Epithelial cell of proximal tubule (primary cell): ENCODE measurements at regions not wholly inside any gene's neighbourhood (a gene's known extent, or its start where the extent isn't known, plus 50 kb on each side); places are given as distances from the start of the nearest gene placed in this dataset.

ENCODE experiments used
- DNase-seq: peaks from one replicate; pipeline ENCODE4 v3.0.0-alpha.2; 2011; ENCODE audit warnings: low read depth
- H3K4me3 ChIP-seq: 2 replicates; pipeline ENCODE4 v1.5.1; 2011; ENCODE audit warnings: low read depth, mild to moderate bottlenecking, low read length
- CTCF ChIP-seq: conservative IDR thresholded peaks from 2 replicates; pipeline ENCODE4 v1.5.1; 2012; ENCODE audit warnings: low read depth, mild to moderate bottlenecking, low read length

- no peak for TF ChIP-seq CTCF
- no peak overlapping the region for H3K4me3 ChIP-seq
- DNase-seq: no peak
Observed at GRCh38 chr5:142395334-142395733, 70.5 kb upstream of the SPRY4 start.

- DNase-seq: no peak
- H3K4me3 ChIP-seq: no peak overlapping the region
- no peak for TF ChIP-seq CTCF
Observed at GRCh38 chr5:142391058-142391845, 66.4 kb upstream of the SPRY4 start.

GRCh38 chr5:142390334-142390733 lies 65.5 kb upstream of the SPRY4 start:
- no peak for DNase-seq
- no peak for TF ChIP-seq CTCF
- H3K4me3 ChIP-seq: no peak overlapping the region

- DNase-seq: no peak
- H3K4me3 ChIP-seq: no peak overlapping the region
- TF ChIP-seq CTCF: no peak
Observed at GRCh38 chr5:142388696-142389095, 63.9 kb upstream of the SPRY4 start.

- TF ChIP-seq CTCF: no peak
- no peak for DNase-seq
Observed at GRCh38 chr5:142387024-142387682, 62.3 kb upstream of the SPRY4 start.

GRCh38 chr5:142386137-142387023 lies 61.6 kb upstream of the SPRY4 start:
- H3K4me3 ChIP-seq: no peak overlapping the region
- no peak for TF ChIP-seq CTCF
- DNase-seq: no peak

More at GRCh38 chr5:142387024-142387682, 62.3 kb upstream of the SPRY4 start:
- no peak overlapping the region for H3K4me3 ChIP-seq
